ENCODE measurements at regions not wholly inside any gene's neighbourhood (a gene's known extent, or its start where the extent isn't known, plus 50 kb on each side); places are given as distances from the start of the nearest gene placed in this dataset.

- TF ChIP-seq, protein P1, sequence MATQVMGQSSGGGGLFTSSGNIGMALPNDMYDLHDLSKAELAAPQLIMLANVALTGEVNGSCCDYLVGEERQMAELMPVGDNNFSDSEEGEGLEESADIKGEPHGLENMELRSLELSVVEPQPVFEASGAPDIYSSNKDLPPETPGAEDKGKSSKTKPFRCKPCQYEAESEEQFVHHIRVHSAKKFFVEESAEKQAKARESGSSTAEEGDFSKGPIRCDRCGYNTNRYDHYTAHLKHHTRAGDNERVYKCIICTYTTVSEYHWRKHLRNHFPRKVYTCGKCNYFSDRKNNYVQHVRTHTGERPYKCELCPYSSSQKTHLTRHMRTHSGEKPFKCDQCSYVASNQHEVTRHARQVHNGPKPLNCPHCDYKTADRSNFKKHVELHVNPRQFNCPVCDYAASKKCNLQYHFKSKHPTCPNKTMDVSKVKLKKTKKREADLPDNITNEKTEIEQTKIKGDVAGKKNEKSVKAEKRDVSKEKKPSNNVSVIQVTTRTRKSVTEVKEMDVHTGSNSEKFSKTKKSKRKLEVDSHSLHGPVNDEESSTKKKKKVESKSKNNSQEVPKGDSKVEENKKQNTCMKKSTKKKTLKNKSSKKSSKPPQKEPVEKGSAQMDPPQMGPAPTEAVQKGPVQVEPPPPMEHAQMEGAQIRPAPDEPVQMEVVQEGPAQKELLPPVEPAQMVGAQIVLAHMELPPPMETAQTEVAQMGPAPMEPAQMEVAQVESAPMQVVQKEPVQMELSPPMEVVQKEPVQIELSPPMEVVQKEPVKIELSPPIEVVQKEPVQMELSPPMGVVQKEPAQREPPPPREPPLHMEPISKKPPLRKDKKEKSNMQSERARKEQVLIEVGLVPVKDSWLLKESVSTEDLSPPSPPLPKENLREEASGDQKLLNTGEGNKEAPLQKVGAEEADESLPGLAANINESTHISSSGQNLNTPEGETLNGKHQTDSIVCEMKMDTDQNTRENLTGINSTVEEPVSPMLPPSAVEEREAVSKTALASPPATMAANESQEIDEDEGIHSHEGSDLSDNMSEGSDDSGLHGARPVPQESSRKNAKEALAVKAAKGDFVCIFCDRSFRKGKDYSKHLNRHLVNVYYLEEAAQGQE (IDR thresholded peaks at IDR 0.05; ENCODE audit: insufficient read depth in 1 of 2, low read depth in 2 of 2, low read length in 2 of 2), result no peak
- TF ChIP-seq POLR2AphosphoS5 (IDR thresholded peaks at IDR 0.05; ENCODE audit: low read depth, low read length) (no peak), FOXP2 (optimal IDR thresholded peaks at IDR 0.05; ENCODE audit: borderline replicate concordance, extremely low read depth, extremely low read length, insufficient read depth) (no peak), SIN3A (IDR thresholded peaks at IDR 0.05; ENCODE audit: borderline replicate concordance, insufficient read depth, low read length) (no peak), TAF1 (IDR thresholded peaks at IDR 0.05; ENCODE audit: borderline replicate concordance, insufficient read depth, low read length) (no peak)
Observed at GRCh38 chr11:16512899-16513241, 156.5 kb upstream of the SOX6 start.

DNA sequence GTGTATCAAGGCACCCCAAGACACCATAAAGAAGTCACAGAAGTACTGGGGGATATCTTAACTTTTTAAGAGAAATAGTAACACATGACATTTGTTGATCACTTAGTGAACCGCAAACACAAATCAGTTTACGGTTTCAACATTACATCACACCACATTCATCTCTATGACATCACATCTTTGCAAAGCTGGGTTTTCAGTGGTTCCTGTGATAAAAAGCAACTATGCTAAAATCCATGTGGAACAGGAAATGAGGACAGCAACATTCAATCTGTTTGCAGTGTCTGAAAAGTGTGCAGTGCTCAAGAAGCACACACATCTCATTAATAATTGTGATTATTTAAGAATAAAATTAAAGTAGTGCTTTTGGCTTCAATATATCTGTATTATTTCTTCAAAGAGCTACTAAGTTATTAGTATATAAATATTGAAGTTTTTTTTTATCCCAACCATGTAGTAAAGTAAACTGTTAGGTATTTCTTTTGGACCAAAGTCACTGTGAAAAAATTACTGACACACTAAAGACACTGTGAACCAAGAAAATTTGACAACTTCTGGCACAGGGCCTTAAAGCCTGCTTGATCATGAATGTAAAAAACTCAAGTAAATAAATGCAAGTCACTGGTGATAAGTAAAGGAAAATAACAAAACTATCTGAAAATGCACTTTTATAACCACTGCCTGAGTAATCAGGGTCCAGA, 156.0 kb upstream of the SOX6 start:
- TF ChIP-seq FOXP2 (optimal IDR thresholded peaks at IDR 0.05; ENCODE audit: borderline replicate concordance, extremely low read depth, extremely low read length, insufficient read depth) (no peak), POLR2AphosphoS5 (IDR thresholded peaks at IDR 0.05; ENCODE audit: low read depth, low read length) (no peak), SIN3A (IDR thresholded peaks at IDR 0.05; ENCODE audit: borderline replicate concordance, insufficient read depth, low read length) (no peak), TAF1 (IDR thresholded peaks at IDR 0.05; ENCODE audit: borderline replicate concordance, insufficient read depth, low read length) (no peak)
- TF ChIP-seq, protein P1 (IDR thresholded peaks at IDR 0.05; ENCODE audit: insufficient read depth in 1 of 2, low read depth in 2 of 2, low read length in 2 of 2), result no peak

GRCh38 chr11:16511116-16512114, 155.1 kb upstream of the SOX6 start:
- TF ChIP-seq SIN3A (IDR thresholded peaks at IDR 0.05; ENCODE audit: borderline replicate concordance, insufficient read depth, low read length), result no peak

- TF ChIP-seq FOXP2 (optimal IDR thresholded peaks at IDR 0.05; ENCODE audit: borderline replicate concordance, extremely low read depth, extremely low read length, insufficient read depth) (no peak), SIN3A (IDR thresholded peaks at IDR 0.05; ENCODE audit: borderline replicate concordance, insufficient read depth, low read length) (no peak), POLR2AphosphoS5 (IDR thresholded peaks at IDR 0.05; ENCODE audit: low read depth, low read length) (no peak), TAF1 (IDR thresholded peaks at IDR 0.05; ENCODE audit: borderline replicate concordance, insufficient read depth, low read length) (no peak)
- TF ChIP-seq, protein P1 (IDR thresholded peaks at IDR 0.05; ENCODE audit: insufficient read depth in 1 of 2, low read depth in 2 of 2, low read length in 2 of 2), result no peak
Observed at GRCh38 chr11:16505481-16505880, 149.1 kb upstream of the SOX6 start.

GRCh38 chr11:16494918-16495691, 138.8 kb upstream of the SOX6 start:
- TF ChIP-seq FOXP2 (optimal IDR thresholded peaks at IDR 0.05; ENCODE audit: borderline replicate concordance, extremely low read depth, extremely low read length, insufficient read depth) (no peak), POLR2AphosphoS5 (IDR thresholded peaks at IDR 0.05; ENCODE audit: low read depth, low read length) (no peak)
- TF ChIP-seq, protein P1 (IDR thresholded peaks at IDR 0.05; ENCODE audit: insufficient read depth in 1 of 2, low read depth in 2 of 2, low read length in 2 of 2), result no peak
